ENCODE measurements at regions not wholly inside any gene's neighbourhood (a gene's known extent, or its start where the extent isn't known, plus 50 kb on each side); places are given as distances from the start of the nearest gene placed in this dataset.

GRCh38 chr5:60522292-60522905 is 177.6 kb downstream of the DEPDC1B start:
- Mint-ChIP-seq H3K27me3 (ENCODE audit: low read depth) (no peaks in the 10 kb centered on the region; the same call in 1 of the 2 replicates), H3K9me3 (no peaks in the 10 kb centered on the region), H3K4me3 (no peak overlapping the region), H3K36me3 (ENCODE audit: insufficient read depth in 1 of 3, low read depth in 3 of 3) (no peaks in the 10 kb centered on the region), H3K4me1 (peaks cover 6 to 10% of the 10 kb centered on the region in 2 experiments; a peak in 3 of 4 replicates), H3K27ac (no peak overlapping the region)
- Histone ChIP-seq H3K56ac (ENCODE audit: insufficient read length, low read depth, low read length) (no peak overlapping the region), H3K23me2 (ENCODE audit: insufficient read length, low read depth, low read length, poor library complexity, severe bottlenecking) (no peaks in the 10 kb centered on the region), H3K27me3 (ENCODE audit: insufficient read depth, low read length) (no peaks in the 10 kb centered on the region), H3K79me1 (ENCODE audit: insufficient read depth, low read depth, low read length, poor library complexity, severe bottlenecking) (no peaks in the 10 kb centered on the region), H3K4me1 (ENCODE audit: insufficient read depth, low read length) (no peaks in the 10 kb centered on the region), H3K79me2 (ENCODE audit: insufficient read depth, low read length) (no peaks in the 10 kb centered on the region), H3K23ac (ENCODE audit: insufficient read length, low read depth, low read length) (no peak overlapping the region), H2BK12ac (ENCODE audit: insufficient read length, low read depth, low read length) (no peak overlapping the region), H3K9ac (ENCODE audit: extremely low read depth, insufficient read length, low read length) (no peak overlapping the region), H2AFZ (ENCODE audit: low read length) (no peak overlapping the region), H2BK5ac (ENCODE audit: insufficient read length, low read length) (no peak overlapping the region), H4K5ac (ENCODE audit: insufficient read length, low read depth, low read length) (no peak overlapping the region), H3K18ac (ENCODE audit: insufficient read length, low read depth, low read length) (no peak overlapping the region), H2BK20ac (ENCODE audit: low read depth, low read length, poor library complexity, severe bottlenecking) (no peak overlapping the region), H3K14ac (ENCODE audit: insufficient read depth, low read length) (no peak overlapping the region), H2AK5ac (ENCODE audit: insufficient read length, low read length) (no peak overlapping the region), H3K4me2 (ENCODE audit: insufficient read depth, insufficient read length, low read length) (no peak overlapping the region), H2BK120ac (ENCODE audit: low read depth, low read length, poor library complexity, severe bottlenecking) (no peak overlapping the region), H4K8ac (replicated peaks; ENCODE audit: insufficient read length, low read depth, low read length) (no peak overlapping the region), H3K27ac (ENCODE audit: insufficient read length, low read depth, low read length) (no peak overlapping the region), H4K20me1 (ENCODE audit: control insufficient read depth, insufficient read depth, insufficient read length) (no peaks in the 10 kb centered on the region), H3T11ph (ENCODE audit: low read length) (no peak overlapping the region), H4K91ac (ENCODE audit: insufficient read length, low read depth, low read length) (no peak overlapping the region), H3K4ac (ENCODE audit: low read depth, low read length) (no peak overlapping the region), H3K9me3 (ENCODE audit: control insufficient read depth, low read depth, low read length) (no peaks in the 10 kb centered on the region), H2BK15ac (ENCODE audit: low read depth, low read length) (no peak overlapping the region)
- no CpG with 5 or more reads among the region's 4 CpGs for WGBS (ENCODE audit: extremely low coverage, insufficient read length, low lambda C conversion rate)
- no peak for DNase-seq
- TF ChIP-seq CTCF (conservative IDR thresholded peaks at IDR 0.05), result no peak

All from H9 (cell line).